Neuron (in vitro differentiated cells): ENCODE measurements at regions not wholly inside any gene's neighbourhood (a gene's known extent, or its start where the extent isn't known, plus 50 kb on each side); places are given as distances from the start of the nearest gene placed in this dataset.
"Not testable (repeated sequence)": the region's sequence is repeated elsewhere in the genome, so short reads cannot be mapped to it uniquely, and the experiment has no call there.

Source experiments
- H2AFZ ChIP-seq: one replicate; pipeline ENCODE4 v1.6.1; 2013; ENCODE audit warnings: low read depth, mild to moderate bottlenecking, inconsistent platforms, low read length, moderate library complexity
- H3K27me3 ChIP-seq: one replicate; pipeline ENCODE4 v1.6.1; 2013; ENCODE audit warnings: low read length; ENCODE audit not compliant: insufficient read depth
- H3K36me3 ChIP-seq: one replicate; pipeline ENCODE4 v1.6.1; 2013; ENCODE audit warnings: low read length; ENCODE audit not compliant: insufficient read depth
- H3K4me1 ChIP-seq: one replicate; pipeline ENCODE4 v1.6.1; 2013; ENCODE audit warnings: low read length; ENCODE audit not compliant: insufficient read depth
- H3K4me3 ChIP-seq: 2 replicates; pipeline ENCODE4 v1.5.1; 2013; ENCODE audit warnings: mild to moderate bottlenecking, low read length, moderate library complexity
- H3K9me3 ChIP-seq: one replicate; pipeline ENCODE4 v1.6.1; 2013; ENCODE audit warnings: low read length

DNA sequence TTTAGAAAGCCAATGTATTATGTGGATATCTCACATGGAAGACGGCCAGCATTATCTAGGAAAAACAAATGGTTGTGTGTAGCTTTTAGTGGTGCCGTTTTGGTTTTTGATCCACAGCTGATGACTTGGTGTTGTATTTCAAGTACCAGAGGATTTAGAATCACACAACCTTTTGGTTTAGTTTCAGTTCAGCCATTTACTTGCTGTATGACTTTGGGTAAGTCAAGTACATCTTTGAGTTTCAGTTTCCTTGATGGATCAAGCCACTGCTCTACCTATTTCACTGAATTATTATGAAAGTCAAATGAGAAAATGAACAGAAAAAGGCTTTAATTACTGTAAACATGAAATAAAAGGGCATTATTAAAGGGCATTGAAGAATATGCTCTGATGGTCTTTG lies 205.6 kb downstream of the ZIC3 start:
- no peaks in the 10 kb centered on the region for H3K36me3 ChIP-seq
- no peak overlapping the region for H2AFZ ChIP-seq
- no peaks in the 10 kb centered on the region for H3K27me3 ChIP-seq
- no peaks in the 10 kb centered on the region for H3K4me1 ChIP-seq
- no peak overlapping the region for H3K4me3 ChIP-seq
- no peaks in the 10 kb centered on the region for H3K9me3 ChIP-seq

DNA sequence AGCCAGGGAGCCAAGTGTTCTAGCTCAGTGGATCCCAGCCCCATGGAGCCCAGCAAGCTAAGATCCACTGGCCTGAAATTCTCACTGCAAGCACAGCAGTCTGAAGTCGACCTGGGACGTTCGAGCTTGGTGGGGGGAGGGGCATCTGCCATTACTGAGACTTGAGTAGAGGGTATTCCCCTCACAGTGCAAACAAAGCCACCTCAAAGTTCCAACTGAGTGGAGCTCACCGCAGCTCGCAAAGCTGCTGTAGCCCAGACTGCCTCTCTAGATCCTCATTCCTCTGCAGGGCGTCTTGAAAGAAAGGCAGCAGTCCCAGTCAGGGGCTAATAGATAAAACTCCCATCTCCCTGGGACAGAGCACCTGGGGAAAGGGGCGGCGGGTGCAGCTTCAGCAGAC lies 226.3 kb downstream of the ZIC3 start:
- no peaks in the 10 kb centered on the region for H3K9me3 ChIP-seq
- H3K27me3 ChIP-seq: no peaks in the 10 kb centered on the region
- no peak overlapping the region for H3K4me3 ChIP-seq
- no peaks in the 10 kb centered on the region for H3K36me3 ChIP-seq
- no peak overlapping the region for H2AFZ ChIP-seq
- H3K4me1 ChIP-seq: no peaks in the 10 kb centered on the region

DNA sequence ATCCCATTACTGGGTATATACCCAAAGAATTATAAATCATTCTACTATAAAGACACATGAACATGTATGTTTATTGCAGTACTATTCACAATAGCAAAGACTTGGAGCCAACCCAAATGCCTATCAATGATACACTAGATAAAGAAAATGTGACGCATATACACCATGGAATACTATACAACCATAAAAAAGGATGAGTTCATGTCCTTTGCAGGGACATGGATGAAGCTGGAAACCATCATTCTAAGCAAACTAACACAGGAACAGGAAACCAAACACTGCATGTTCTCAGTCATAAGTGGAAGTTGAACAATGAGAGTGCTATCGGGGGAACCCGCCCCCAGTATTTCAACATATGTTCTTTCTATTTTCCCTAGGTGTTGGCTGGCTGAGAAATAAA lies 232.0 kb downstream of the ZIC3 start:
- H2AFZ ChIP-seq, H3K4me1 ChIP-seq, H3K4me3 ChIP-seq, H3K36me3 ChIP-seq, H3K27me3 ChIP-seq, H3K9me3 ChIP-seq: not testable (repeated sequence)

DNA sequence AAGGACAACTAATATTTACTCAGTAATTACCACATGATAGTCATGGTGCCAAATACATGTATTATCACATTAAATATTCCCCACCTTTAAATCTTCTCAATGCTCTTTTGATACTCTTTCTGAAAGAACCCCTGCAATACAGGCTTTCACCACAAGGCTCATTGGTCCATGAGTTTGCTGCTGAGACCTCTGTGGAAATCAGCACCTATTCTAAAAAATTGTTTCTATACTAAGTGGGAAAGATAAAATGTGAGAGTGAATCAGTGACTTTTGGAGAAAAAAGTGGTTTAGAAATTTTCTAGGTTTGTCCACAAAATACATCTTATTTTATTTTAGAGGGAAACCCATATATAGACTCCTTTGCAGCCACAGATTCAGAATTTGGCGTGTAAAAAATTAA lies 257.3 kb downstream of the ZIC3 start:
- Histone ChIP-seq H3K9me3 (no peaks in the 10 kb centered on the region), H3K4me3 (no peak overlapping the region), H3K27me3 (no peaks in the 10 kb centered on the region), H3K36me3 (no peaks in the 10 kb centered on the region), H3K4me1 (no peaks in the 10 kb centered on the region), H2AFZ (no peak overlapping the region)

DNA sequence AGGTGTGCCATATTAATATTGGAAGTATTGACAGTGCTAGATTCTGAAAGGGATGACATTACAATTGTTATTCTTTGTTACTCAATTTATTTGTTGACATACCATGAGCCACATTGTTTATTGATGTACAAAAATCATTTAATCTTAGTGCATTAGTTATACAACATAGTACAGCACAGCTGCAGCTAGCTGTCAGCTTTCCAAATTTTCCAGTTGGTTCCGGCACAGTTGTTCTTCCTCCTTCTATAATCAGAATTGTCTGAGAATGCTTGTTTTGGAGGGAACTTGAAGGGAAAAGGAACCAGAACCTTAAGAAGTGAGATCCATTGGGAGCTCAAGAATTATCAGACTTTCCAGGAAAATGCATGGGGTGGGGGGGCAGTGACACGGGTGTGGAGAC lies 281.4 kb downstream of the ZIC3 start:
- Histone ChIP-seq H2AFZ (no peak overlapping the region), H3K27me3 (peaks cover 2% of the 10 kb centered on the region), H3K9me3 (no peaks in the 10 kb centered on the region), H3K36me3 (no peaks in the 10 kb centered on the region), H3K4me1 (no peaks in the 10 kb centered on the region), H3K4me3 (no peak overlapping the region)

DNA sequence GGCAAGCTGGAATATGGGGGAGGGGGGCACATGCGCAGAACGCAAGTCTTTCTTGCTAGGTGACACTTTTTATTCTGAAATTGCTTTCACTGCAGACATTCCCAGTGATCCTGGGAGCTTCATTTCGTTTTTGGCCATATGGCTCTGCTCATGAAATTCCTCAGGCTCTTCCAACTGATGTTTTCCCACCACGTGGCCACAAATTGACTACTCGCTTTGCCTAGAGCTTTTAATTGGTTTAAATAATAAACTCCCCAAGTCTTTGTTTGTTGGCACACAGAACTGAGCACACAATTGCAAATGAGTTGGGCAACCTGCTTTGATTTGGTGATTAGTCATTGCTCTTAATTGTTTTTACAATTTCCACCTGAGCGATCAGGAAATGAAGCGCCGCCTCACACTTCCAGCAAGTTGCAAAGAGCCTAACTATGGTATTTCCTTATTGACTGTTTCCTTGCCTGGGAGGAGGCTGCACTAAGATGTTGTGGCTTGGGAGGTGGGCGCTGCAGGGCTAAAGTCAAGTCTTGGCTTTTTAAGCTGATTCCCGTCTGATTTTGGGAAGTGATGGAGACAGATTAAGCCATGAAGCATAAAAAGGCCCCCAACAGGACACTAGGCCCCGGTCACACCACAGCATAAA lies 282.5 kb downstream of the ZIC3 start:
- H3K4me3 ChIP-seq: no peak overlapping the region
- no peaks in the 10 kb centered on the region for H3K9me3 ChIP-seq
- no peaks in the 10 kb centered on the region for H3K36me3 ChIP-seq
- no peaks in the 10 kb centered on the region for H3K4me1 ChIP-seq
- no peak overlapping the region for H2AFZ ChIP-seq
- peaks cover 2% of the 10 kb centered on the region for H3K27me3 ChIP-seq

DNA sequence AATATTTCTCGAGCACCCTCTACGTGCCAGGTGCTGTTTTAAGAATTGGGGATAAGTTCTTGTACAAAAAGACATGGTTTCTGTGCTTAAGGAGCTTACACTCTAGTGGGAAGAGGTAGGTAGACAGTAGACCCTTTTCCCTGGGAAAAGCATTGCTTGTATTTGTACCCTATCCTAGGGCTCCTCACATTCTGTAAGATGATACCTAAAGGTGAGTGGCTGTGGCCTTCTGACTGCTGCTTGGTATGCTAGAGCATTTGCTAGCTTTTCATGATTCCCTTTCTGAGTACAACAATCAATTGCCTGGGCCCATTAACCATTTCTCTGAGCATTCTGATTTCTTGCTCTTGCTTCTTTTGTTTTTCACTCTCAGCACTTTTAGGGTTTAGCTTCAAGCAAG lies 286.6 kb downstream of the ZIC3 start:
- no peaks in the 10 kb centered on the region for H3K9me3 ChIP-seq
- H2AFZ ChIP-seq: no peak overlapping the region
- H3K36me3 ChIP-seq: no peaks in the 10 kb centered on the region
- peaks cover 4% of the 10 kb centered on the region for H3K27me3 ChIP-seq
- H3K4me3 ChIP-seq: no peak overlapping the region
- no peaks in the 10 kb centered on the region for H3K4me1 ChIP-seq

DNA sequence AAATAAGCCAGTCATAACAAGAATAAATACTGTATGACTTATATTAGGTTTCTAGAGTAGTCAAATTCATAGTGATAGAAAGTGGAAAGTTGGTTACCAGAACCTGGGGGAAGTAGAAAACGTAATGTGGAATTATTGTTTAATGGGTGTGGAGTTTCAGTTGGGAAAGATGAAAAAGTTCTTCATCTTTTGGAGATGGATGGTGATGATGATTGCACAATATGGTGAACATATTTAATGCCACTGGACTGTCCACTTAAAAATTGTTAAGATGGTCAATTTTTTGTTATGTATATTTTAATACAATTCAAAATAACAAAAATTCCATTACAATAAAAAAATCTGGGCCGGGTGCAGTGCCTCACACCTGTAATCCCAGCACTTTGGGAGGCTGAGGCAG lies 289.6 kb downstream of the ZIC3 start:
- Histone ChIP-seq H3K4me1 (no peaks in the 10 kb centered on the region), H3K36me3 (no peaks in the 10 kb centered on the region), H3K27me3 (peaks cover 6% of the 10 kb centered on the region)

DNA sequence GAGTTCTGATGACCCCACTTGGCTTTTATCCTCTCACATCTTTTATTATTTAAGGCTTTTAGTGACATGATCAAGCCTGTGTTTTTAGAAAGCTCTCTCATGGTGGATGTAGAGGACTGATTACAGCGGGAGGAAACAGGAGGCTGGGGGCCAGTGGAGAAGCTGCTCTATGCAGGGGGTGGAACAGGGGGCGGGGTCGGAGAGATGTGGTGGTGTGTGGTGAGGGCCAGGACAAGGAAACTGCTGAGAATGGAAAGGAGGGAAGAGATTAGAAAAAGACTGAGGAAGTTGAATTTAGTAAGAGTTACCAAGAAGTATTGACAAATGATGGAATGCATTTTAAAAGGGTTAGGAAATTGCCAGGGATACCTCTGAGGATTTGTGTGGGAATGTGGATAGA lies 292.2 kb downstream of the ZIC3 start:
- Histone ChIP-seq H3K27me3 (peaks cover 4% of the 10 kb centered on the region), H2AFZ (no peak overlapping the region), H3K36me3 (no peaks in the 10 kb centered on the region), H3K4me1 (no peaks in the 10 kb centered on the region), H3K4me3 (no peak overlapping the region), H3K9me3 (no peaks in the 10 kb centered on the region)

More for the DNA sequence above, 289.6 kb downstream of the ZIC3 start:
- no peak overlapping the region for H2AFZ ChIP-seq
- H3K9me3 ChIP-seq: no peaks in the 10 kb centered on the region
- H3K4me3 ChIP-seq: no peak overlapping the region

DNA sequence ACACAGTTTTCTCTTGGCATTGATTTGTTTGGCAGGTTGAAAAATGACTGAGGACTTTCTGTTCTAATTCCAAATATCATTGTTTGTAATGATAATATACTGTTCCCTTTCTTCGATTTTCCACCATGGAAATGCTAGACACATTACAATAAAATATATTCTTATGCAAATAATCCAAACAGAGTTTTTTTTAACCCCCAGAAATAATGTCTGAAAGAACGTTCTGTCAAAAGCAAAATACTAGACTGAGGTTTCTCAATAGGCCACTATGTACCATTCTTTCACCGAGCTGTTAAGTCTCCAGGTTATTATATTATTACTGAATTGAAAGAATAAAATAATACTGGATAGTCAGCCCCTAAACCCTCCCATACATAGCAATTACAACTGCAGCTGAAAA lies 312.5 kb downstream of the ZIC3 start:
- Histone ChIP-seq H3K27me3 (no peaks in the 10 kb centered on the region), H3K9me3 (no peaks in the 10 kb centered on the region), H2AFZ (no peak overlapping the region), H3K4me1 (no peaks in the 10 kb centered on the region), H3K4me3 (no peak overlapping the region), H3K36me3 (no peaks in the 10 kb centered on the region)

DNA sequence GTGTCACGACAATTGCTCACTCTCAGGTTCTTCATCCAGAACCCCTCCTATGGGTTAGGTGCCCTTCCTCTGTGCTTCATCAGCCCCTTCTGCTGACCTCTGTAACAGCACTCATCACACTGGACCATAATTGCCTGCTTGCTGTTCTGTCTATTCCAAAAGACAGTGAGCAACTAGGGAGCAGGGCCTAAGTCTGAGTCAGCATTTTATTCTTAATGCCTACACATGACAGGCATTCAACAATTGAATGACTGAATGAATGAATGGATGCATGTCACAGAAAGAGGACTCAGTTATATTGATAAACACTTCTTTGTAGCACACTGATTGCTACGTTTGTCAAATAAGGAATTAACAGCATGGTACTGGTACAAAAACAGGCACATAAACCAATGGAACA lies 317.0 kb downstream of the ZIC3 start:
- no peak overlapping the region for H3K4me3 ChIP-seq
- no peaks in the 10 kb centered on the region for H3K36me3 ChIP-seq
- no peaks in the 10 kb centered on the region for H3K9me3 ChIP-seq
- H2AFZ ChIP-seq: no peak overlapping the region
- H3K27me3 ChIP-seq: no peaks in the 10 kb centered on the region
- no peaks in the 10 kb centered on the region for H3K4me1 ChIP-seq

DNA sequence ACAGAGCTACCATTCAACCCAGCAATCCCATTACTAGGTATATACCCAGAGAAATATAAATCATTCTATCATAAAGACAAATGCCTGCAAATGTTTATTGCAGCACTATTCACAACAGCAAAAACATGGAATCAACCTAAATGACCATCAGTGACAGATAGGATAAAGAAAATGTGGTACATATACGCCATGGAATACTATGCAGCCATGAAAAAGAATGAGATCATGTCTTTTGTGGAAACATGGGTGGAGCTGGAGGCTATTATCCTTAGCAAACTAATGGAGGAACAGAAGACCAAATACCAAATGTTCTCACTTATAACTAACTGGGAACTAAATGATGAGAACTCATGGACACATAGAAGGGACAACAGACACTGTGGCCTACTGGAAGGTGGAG lies 318.9 kb downstream of the ZIC3 start:
- H3K27me3 ChIP-seq, H3K9me3 ChIP-seq, H2AFZ ChIP-seq, H3K4me1 ChIP-seq, H3K4me3 ChIP-seq, H3K36me3 ChIP-seq: not testable (repeated sequence)

DNA sequence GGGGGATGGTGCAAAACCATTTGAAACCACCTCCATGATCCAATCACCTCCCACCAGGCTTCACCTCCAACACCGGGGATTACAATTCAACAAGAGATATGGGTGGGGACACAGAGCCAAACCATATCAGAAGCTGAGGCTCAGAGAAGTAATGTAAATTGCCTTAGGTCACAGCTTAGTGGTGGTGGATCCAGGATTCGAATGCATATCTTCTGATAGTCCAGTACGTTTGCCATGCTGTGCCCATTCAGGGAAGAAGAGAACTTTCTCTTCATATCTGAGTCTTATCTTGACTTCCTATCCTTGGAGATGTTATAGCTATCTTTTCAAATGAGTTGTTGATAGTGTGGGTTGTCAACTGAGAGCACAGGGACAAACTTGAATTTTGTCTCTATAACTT lies 325.5 kb downstream of the ZIC3 start:
- Histone ChIP-seq H3K27me3 (no peaks in the 10 kb centered on the region), H3K9me3 (no peaks in the 10 kb centered on the region)

DNA sequence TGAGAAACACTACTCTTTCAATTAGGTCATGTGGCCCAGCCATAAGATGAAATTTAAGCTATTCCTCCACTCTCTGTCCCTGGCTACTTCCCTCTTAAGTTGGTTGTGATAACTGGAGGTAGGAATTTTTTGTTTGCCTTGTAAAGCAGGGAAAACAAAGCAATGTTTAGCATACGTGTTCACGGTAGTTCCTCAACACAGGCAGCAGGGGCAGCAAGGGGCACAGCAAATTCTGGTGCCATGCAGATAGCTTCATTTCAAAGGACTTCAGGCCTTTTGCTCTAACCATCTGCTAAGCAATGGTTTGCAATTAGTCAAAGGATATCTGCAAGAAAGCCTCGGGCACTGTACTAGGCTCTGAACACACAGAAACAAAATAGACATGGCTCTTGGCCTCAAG lies 330.2 kb downstream of the ZIC3 start:
- H2AFZ ChIP-seq: no peak overlapping the region
- no peaks in the 10 kb centered on the region for H3K9me3 ChIP-seq
- no peaks in the 10 kb centered on the region for H3K4me1 ChIP-seq
- H3K27me3 ChIP-seq: no peaks in the 10 kb centered on the region
- no peaks in the 10 kb centered on the region for H3K36me3 ChIP-seq
- no peak overlapping the region for H3K4me3 ChIP-seq

More for the DNA sequence above, 325.5 kb downstream of the ZIC3 start:
- Histone ChIP-seq H2AFZ (no peak overlapping the region), H3K4me1 (no peaks in the 10 kb centered on the region), H3K4me3 (no peak overlapping the region), H3K36me3 (no peaks in the 10 kb centered on the region)
